Neural progenitor cell (in vitro differentiated cells): ENCODE measurements at regions not wholly inside any gene's neighbourhood (a gene's known extent, or its start where the extent isn't known, plus 50 kb on each side); places are given as distances from the start of the nearest gene placed in this dataset.

ENCODE experiments used
- EZH2 ChIP-seq: fragments of 200-600 bp; sonication (generic); IDR thresholded peaks from 2 replicates; pipeline ENCODE4 v1.6.1; 2017; ENCODE audit warnings: antibody characterized with exemption, mild to moderate bottlenecking, moderate library complexity
- EZH2phosphoT487 ChIP-seq: fragments of 200-600 bp; sonication (generic); IDR thresholded peaks from 2 replicates; pipeline ENCODE4 v1.6.1; 2017; ENCODE audit warnings: antibody characterized with exemption
- TF ChIP-seq, protein P1 (sequence below): fragments of 200-600 bp; sonication (generic); IDR thresholded peaks from 2 replicates; pipeline ENCODE4 v1.5.1; 2017; ENCODE audit warnings: antibody characterized with exemption, mild to moderate bottlenecking

- TF ChIP-seq, protein P1, sequence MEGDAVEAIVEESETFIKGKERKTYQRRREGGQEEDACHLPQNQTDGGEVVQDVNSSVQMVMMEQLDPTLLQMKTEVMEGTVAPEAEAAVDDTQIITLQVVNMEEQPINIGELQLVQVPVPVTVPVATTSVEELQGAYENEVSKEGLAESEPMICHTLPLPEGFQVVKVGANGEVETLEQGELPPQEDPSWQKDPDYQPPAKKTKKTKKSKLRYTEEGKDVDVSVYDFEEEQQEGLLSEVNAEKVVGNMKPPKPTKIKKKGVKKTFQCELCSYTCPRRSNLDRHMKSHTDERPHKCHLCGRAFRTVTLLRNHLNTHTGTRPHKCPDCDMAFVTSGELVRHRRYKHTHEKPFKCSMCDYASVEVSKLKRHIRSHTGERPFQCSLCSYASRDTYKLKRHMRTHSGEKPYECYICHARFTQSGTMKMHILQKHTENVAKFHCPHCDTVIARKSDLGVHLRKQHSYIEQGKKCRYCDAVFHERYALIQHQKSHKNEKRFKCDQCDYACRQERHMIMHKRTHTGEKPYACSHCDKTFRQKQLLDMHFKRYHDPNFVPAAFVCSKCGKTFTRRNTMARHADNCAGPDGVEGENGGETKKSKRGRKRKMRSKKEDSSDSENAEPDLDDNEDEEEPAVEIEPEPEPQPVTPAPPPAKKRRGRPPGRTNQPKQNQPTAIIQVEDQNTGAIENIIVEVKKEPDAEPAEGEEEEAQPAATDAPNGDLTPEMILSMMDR = no peak
- TF ChIP-seq EZH2 (no peak), EZH2phosphoT487 (no peak)
These were observed 508.8 kb upstream of the CAMK1G start for GRCh38 chr1:209074575-209075250.
